H9 (cell line): ENCODE measurements at regions not wholly inside any gene's neighbourhood (a gene's known extent, or its start where the extent isn't known, plus 50 kb on each side); places are given as distances from the start of the nearest gene placed in this dataset.
"Not testable (repeated sequence)": the region's sequence is repeated elsewhere in the genome, so short reads cannot be mapped to it uniquely, and the experiment has no call there.

Source experiments
- DNase-seq: peaks from one replicate; pipeline ENCODE4 v3.0.0-alpha.2; 2017
- H2AFZ ChIP-seq: one replicate; pipeline ENCODE4 v1.6.1; 2013; ENCODE audit warnings: mild to moderate bottlenecking, low read length, control low read depth, moderate library complexity
- H2AK5ac ChIP-seq: 2 replicates; pipeline ENCODE4 v1.6.1; 2013; ENCODE audit warnings: low read length, control low read depth, mixed read lengths; ENCODE audit not compliant: insufficient read length
- H2BK120ac ChIP-seq: one replicate; pipeline ENCODE4 v1.6.1; 2013; ENCODE audit warnings: low read depth, mild to moderate bottlenecking, low read length, control low read depth, inconsistent platforms; ENCODE audit not compliant: poor library complexity, severe bottlenecking
- H2BK12ac ChIP-seq: 2 replicates; pipeline ENCODE4 v1.6.1; 2013; ENCODE audit warnings: low read length, control low read depth, mixed read lengths, low read depth; ENCODE audit not compliant: insufficient read length
- H2BK15ac ChIP-seq: 2 replicates; pipeline ENCODE4 v1.6.1; 2013; ENCODE audit warnings: low read depth, low read length, control low read depth
- H2BK20ac ChIP-seq: one replicate; pipeline ENCODE4 v1.6.1; 2013; ENCODE audit warnings: low read depth, mild to moderate bottlenecking, low read length, control low read depth, inconsistent platforms; ENCODE audit not compliant: poor library complexity, severe bottlenecking
- H2BK5ac ChIP-seq: 2 replicates; pipeline ENCODE4 v1.6.1; 2013; ENCODE audit warnings: low read length, control low read depth, mixed read lengths; ENCODE audit not compliant: insufficient read length
- H3K14ac ChIP-seq: 2 replicates; pipeline ENCODE4 v1.6.1; 2013; ENCODE audit warnings: low read length, control low read depth; ENCODE audit not compliant: insufficient read depth
- H3K18ac ChIP-seq: 2 replicates; pipeline ENCODE4 v1.6.1; 2013; ENCODE audit warnings: low read depth, mild to moderate bottlenecking, mixed read lengths, low read length, control low read depth; ENCODE audit not compliant: insufficient read length
- H3K23ac ChIP-seq: 2 replicates; pipeline ENCODE4 v1.6.1; 2013; ENCODE audit warnings: low read length, control low read depth, mixed read lengths, low read depth; ENCODE audit not compliant: insufficient read length
- H3K23me2 ChIP-seq: 2 replicates; pipeline ENCODE4 v1.6.1; 2013; ENCODE audit warnings: low read depth, mild to moderate bottlenecking, mixed read lengths, low read length, control low read depth; ENCODE audit not compliant: insufficient read length, poor library complexity, severe bottlenecking
- H3K27ac ChIP-seq: 2 replicates; pipeline ENCODE4 v1.5.1; 2013; ENCODE audit warnings: low read length, control low read depth, mixed read lengths, low read depth; ENCODE audit not compliant: insufficient read length
- H3K27me3 ChIP-seq: 2 replicates; pipeline ENCODE4 v1.6.1; 2013; ENCODE audit warnings: low read length, control low read depth, inconsistent platforms; ENCODE audit not compliant: insufficient read depth
- H3K4ac ChIP-seq: 2 replicates; pipeline ENCODE4 v1.6.1; 2013; ENCODE audit warnings: low read depth, mild to moderate bottlenecking, control low read depth, inconsistent platforms, low read length, moderate library complexity
- H3K4me1 ChIP-seq: 2 replicates; pipeline ENCODE4 v1.6.1; 2013; ENCODE audit warnings: low read length, control low read depth, inconsistent platforms; ENCODE audit not compliant: insufficient read depth
- H3K4me2 ChIP-seq: 2 replicates; pipeline ENCODE4 v1.6.1; 2013; ENCODE audit warnings: low read length, control low read depth, mixed read lengths; ENCODE audit not compliant: insufficient read length, insufficient read depth
- H3K56ac ChIP-seq: 2 replicates; pipeline ENCODE4 v1.6.1; 2013; ENCODE audit warnings: low read depth, mild to moderate bottlenecking, mixed read lengths, low read length, control low read depth; ENCODE audit not compliant: insufficient read length
- H3K79me1 ChIP-seq: 2 replicates; pipeline ENCODE4 v1.6.1; 2013; ENCODE audit warnings: low read depth, mild to moderate bottlenecking, moderate library complexity, low read length, control low read depth, inconsistent platforms; ENCODE audit not compliant: insufficient read depth, poor library complexity, severe bottlenecking
- H3K79me2 ChIP-seq: 2 replicates; pipeline ENCODE4 v1.6.1; 2013; ENCODE audit warnings: low read length, control low read depth, inconsistent platforms; ENCODE audit not compliant: insufficient read depth
- H3K9ac ChIP-seq: 2 replicates; pipeline ENCODE4 v1.6.1; 2013; ENCODE audit warnings: low read length, control low read depth, mixed read lengths; ENCODE audit not compliant: insufficient read length; ENCODE audit errors: extremely low read depth
- H3K9me3 ChIP-seq: one replicate; pipeline ENCODE4 v1.6.1; 2013; ENCODE audit warnings: low read depth, low read length, inconsistent platforms; ENCODE audit not compliant: control insufficient read depth
- H3T11ph ChIP-seq: one replicate; pipeline ENCODE4 v1.6.1; 2013; ENCODE audit warnings: mild to moderate bottlenecking, low read length, control low read depth, inconsistent platforms
- H4K20me1 ChIP-seq: one replicate; pipeline ENCODE4 v1.6.1; 2013; ENCODE audit not compliant: control insufficient read depth, insufficient read length, insufficient read depth
- H4K5ac ChIP-seq: 2 replicates; pipeline ENCODE4 v1.6.1; 2013; ENCODE audit warnings: low read depth, mild to moderate bottlenecking, mixed read lengths, low read length, control low read depth; ENCODE audit not compliant: insufficient read length
- H4K8ac ChIP-seq: replicated peaks from 2 replicates; pipeline ENCODE4 v1.6.1; 2013; ENCODE audit warnings: low read length, control low read depth, mixed read lengths, low read depth; ENCODE audit not compliant: insufficient read length
- H4K91ac ChIP-seq: 2 replicates; pipeline ENCODE4 v1.6.1; 2013; ENCODE audit warnings: low read depth, mild to moderate bottlenecking, moderate library complexity, mixed read lengths, low read length, control low read depth; ENCODE audit not compliant: insufficient read length
- H3K27ac Mint-ChIP-seq, 3 experiments: 2 replicates in 2 of 3; 3 replicates in 1 of 3; pipeline ENCODE4 v1.8.0; 2020 to 2021; ENCODE audit warnings: mixed read lengths in 3 of 3, mild to moderate bottlenecking in 1 of 3, moderate library complexity in 1 of 3
- H3K27me3 Mint-ChIP-seq: 2 replicates; pipeline ENCODE4 v1.8.0; 2021; ENCODE audit warnings: low read depth, mild to moderate bottlenecking, moderate library complexity, mixed read lengths
- H3K36me3 Mint-ChIP-seq, 3 experiments: 2 replicates in 2 of 3; 3 replicates in 1 of 3; pipeline ENCODE4 v1.8.0; 2020 to 2021; ENCODE audit warnings: low read depth in 3 of 3, mixed read lengths in 3 of 3; ENCODE audit not compliant: insufficient read depth in 1 of 3
- H3K4me1 Mint-ChIP-seq, 2 experiments: 2 replicates each; pipeline ENCODE4 v1.8.0; 2020; ENCODE audit warnings: mixed read lengths in 2 of 2
- H3K4me3 Mint-ChIP-seq, 2 experiments: 2 replicates in 1 of 2; 3 replicates in 1 of 2; pipeline ENCODE4 v1.8.0; 2020 to 2021; ENCODE audit warnings: mild to moderate bottlenecking in 2 of 2, mixed read lengths in 2 of 2, moderate library complexity in 1 of 2
- H3K9me3 Mint-ChIP-seq, 2 experiments: 2 replicates in 1 of 2; 3 replicates in 1 of 2; pipeline ENCODE4 v1.8.0; 2020; ENCODE audit warnings: mild to moderate bottlenecking in 2 of 2, mixed read lengths in 2 of 2, moderate library complexity in 1 of 2
- CTCF ChIP-seq: fragments of 200-600 bp; sonication (generic); conservative IDR thresholded peaks from 3 replicates; pipeline ENCODE4 v1.8.0; 2021; ENCODE audit warnings: antibody characterized with exemption, mild to moderate bottlenecking
- WGBS: extraction: QIAGEN DNeasy Blood & Tissue Kit; methylation state at CpG from one replicate; pipeline ENCODE4 v1.1.7; 2013; ENCODE audit warnings: missing lambda C conversion rate, low lambda C conversion rate, mixed read lengths; ENCODE audit not compliant: insufficient read length; ENCODE audit errors: extremely low coverage; 5-methylcytosine and 5-hydroxymethylcytosine counted together

- no peaks in the 10 kb centered on the region; the same call in 1 of the 2 replicates for H3K27me3 Mint-ChIP-seq
- WGBS, result no CpG with 5 or more reads among the region's 2 CpGs
Observed at GRCh38 chr3:177453451-177453844, 256.2 kb upstream of the TBL1XR1 start.

GRCh38 chr3:177457204-177457603, 259.9 kb upstream of the TBL1XR1 start:
- not testable (repeated sequence) for DNase-seq, H2BK5ac ChIP-seq, H3K18ac ChIP-seq, H3K79me2 ChIP-seq, H4K8ac ChIP-seq, H3K4me2 ChIP-seq, H2BK120ac ChIP-seq, H3K56ac ChIP-seq, H3K14ac ChIP-seq, H3K36me3 Mint-ChIP-seq, H4K5ac ChIP-seq, H3K23me2 ChIP-seq, H3K79me1 ChIP-seq, H2BK12ac ChIP-seq, H4K91ac ChIP-seq, H3T11ph ChIP-seq, H3K9me3 Mint-ChIP-seq, H3K27ac ChIP-seq, H3K27ac Mint-ChIP-seq, H2AFZ ChIP-seq, H2BK20ac ChIP-seq, H3K27me3 ChIP-seq, H2BK15ac ChIP-seq, H3K9ac ChIP-seq, H3K4me1 ChIP-seq, H3K27me3 Mint-ChIP-seq, H3K4me3 Mint-ChIP-seq, H3K23ac ChIP-seq, H3K4ac ChIP-seq, H3K9me3 ChIP-seq, H3K4me1 Mint-ChIP-seq, H2AK5ac ChIP-seq, H4K20me1 ChIP-seq
- no CpG with 5 or more reads among the region's 1 CpG for WGBS

More at GRCh38 chr3:177453451-177453844, 256.2 kb upstream of the TBL1XR1 start:
- Histone ChIP-seq H3K18ac (no peak overlapping the region), H3K9me3 (no peaks in the 10 kb centered on the region), H3K9ac (no peak overlapping the region), H2BK15ac (no peak overlapping the region), H3K23me2 (no peaks in the 10 kb centered on the region), H3T11ph (no peak overlapping the region), H4K20me1 (no peaks in the 10 kb centered on the region), H3K79me1 (no peaks in the 10 kb centered on the region), H2AFZ (no peak overlapping the region), H4K8ac (no peak overlapping the region), H2AK5ac (no peak overlapping the region), H3K23ac (no peak overlapping the region), H3K79me2 (no peaks in the 10 kb centered on the region), H3K4me2 (no peak overlapping the region), H3K27me3 (no peaks in the 10 kb centered on the region), H2BK12ac (no peak overlapping the region), H3K14ac (no peak overlapping the region), H2BK20ac (no peak overlapping the region), H2BK120ac (no peak overlapping the region), H3K4ac (no peak overlapping the region), H4K91ac (no peak overlapping the region), H2BK5ac (no peak overlapping the region), H3K56ac (no peak overlapping the region), H3K27ac (no peak overlapping the region), H4K5ac (no peak overlapping the region), H3K4me1 (no peaks in the 10 kb centered on the region)
- Mint-ChIP-seq H3K4me3 (no peak overlapping the region), H3K36me3 (no peaks in the 10 kb centered on the region), H3K4me1 (peaks cover 3 to 5% of the 10 kb centered on the region in 2 experiments; a peak in 3 of 4 replicates), H3K9me3 (no peaks in the 10 kb centered on the region; a peak in 1 of 5 replicates), H3K27ac (no peak overlapping the region)
- DNase-seq, result no peak
- no peak for TF ChIP-seq CTCF
